HG02588 (cell line): ENCODE measurements at regions not wholly inside any gene's neighbourhood (a gene's known extent, or its start where the extent isn't known, plus 50 kb on each side); places are given as distances from the start of the nearest gene placed in this dataset.
"Not testable (repeated sequence)": the region's sequence is repeated elsewhere in the genome, so short reads cannot be mapped to it uniquely, and the experiment has no call there.

Source experiments
- ATAC-seq: cut with Tn5 transposase; IDR thresholded peaks from one replicate; pipeline ENCODE4 v1.9.1; 2021; ENCODE audit warnings: mild to moderate bottlenecking, moderate library complexity; ENCODE audit not compliant: unreplicated experiment

DNA sequence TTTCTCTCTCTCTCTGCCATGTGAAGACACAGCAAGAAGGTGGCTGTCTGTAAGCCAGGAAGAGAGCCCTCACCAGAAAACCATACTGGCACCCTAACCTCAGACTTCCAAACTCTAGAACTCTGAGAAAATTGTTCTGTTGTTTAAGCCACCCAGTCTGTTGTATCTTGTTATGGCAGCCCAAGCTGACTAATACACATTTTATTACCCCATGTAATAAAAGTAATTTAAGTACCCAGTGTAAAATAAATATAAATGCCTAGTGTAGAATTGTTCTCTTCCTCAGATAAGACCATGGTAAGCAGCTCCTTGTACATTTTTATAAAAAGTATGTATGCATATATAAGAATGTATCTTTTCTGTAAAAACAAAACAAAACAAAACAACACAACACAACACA lies 119.7 kb downstream of the DTL start:
- no peak for ATAC-seq

GRCh38 chr1:212157252-212157651 lies 121.7 kb downstream of the DTL start:
- ATAC-seq, result no peak

GRCh38 chr1:212158912-212159796 lies 123.6 kb downstream of the DTL start:
- ATAC-seq, result no peak

- ATAC-seq, result no peak
Measured at GRCh38 chr1:212161231-212161781, 123.9 kb upstream of the PPP2R5A start.

DNA sequence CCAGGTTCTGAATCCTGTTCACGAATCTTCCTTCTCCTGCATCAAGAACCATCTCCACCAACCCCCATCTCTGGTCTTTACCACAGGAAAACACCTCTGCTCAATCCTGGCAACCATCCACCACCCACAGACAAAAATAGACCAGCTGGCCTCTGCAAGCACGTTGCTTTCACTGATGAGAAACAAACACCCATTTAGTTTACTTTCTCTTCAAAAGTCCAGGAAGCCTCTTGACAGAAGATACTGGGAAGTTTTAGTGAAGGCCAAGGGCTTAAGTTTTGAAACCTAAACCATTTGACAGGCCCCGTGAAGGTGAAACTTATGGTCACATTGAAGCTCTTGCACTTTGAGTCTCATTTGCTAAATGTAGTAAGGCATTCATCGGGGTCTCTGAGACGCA lies 122.6 kb upstream of the PPP2R5A start:
- peak; percentile 56 for ATAC-seq

DNA sequence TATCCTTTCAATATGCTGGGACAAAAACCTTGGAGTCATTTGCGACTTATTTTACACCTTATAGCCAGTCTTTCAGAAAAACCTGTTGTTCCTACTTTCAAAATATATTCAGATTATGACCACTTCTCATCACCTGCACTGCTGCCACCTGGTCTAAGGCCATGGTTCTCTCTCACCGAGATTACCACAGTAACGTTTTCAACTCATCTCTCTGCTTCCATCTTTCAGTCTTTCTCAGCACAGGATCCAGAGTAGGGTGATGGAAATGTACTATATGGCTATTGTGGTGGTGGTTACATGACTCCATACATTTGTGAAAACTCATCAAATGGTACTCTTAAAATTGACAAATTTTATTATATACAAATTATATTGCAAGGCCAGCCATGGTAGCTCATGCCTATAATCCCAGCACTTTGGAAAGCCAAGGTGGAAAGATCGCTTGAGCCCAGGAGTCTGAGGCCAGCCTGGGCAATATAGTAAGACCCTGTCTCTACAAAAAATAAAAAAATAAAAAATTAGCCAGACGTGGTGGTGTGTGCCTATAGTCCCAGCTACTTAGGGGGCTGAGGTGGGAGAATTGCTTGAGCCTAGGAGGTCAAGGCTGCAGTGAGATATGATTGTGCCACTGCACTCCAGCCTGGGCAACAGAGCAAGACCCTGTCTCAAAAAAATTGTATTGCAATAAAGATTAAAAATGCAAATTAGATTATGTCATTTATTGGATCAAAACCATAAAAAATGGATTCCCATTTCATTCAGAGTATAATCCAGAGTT lies 120.9 kb upstream of the PPP2R5A start:
- ATAC-seq, result no peak

- ATAC-seq, result no peak
Measured at GRCh38 chr1:212166244-212166643, 119.0 kb upstream of the PPP2R5A start.

DNA sequence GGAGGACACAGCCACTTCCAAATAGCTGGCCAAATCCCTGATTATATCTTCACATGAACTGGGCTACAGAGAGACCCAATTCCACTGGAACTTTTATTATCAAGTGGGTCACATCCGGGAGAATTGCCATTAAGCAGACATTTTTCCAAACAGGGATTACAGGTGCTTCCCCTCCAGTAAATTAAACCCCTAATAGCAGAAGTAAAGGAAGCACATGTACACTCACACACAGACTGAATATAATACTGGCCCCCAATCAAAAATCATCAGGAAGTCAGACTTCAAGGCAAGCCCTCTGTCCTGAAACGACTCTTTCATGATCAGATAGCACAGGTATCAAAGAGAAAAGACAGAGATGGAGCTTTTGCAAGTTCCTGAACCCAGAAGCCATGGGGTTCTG lies 118.6 kb upstream of the PPP2R5A start:
- ATAC-seq, result no peak

- ATAC-seq, result no peak
Measured at GRCh38 chr1:212167098-212167497, 118.1 kb upstream of the PPP2R5A start.

DNA sequence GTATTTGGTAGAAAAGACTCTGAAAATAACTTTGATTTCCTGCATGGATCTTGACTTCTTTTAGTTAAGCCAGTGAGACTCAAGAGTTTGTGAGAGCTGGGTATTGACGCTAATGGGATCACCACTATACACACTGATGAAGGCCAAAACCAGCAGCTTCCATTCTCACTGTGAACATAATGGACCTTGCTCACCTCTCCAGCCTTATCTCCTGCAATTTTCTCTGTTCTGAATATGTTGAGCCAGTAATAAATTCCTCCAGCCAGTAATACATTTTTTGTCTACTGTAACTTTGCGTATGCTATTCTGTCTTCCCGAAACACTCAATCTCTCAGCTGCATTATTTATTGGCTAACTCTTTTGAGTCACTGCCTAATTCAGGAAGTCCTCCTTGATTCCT lies 111.6 kb upstream of the PPP2R5A start:
- ATAC-seq, result no peak

DNA sequence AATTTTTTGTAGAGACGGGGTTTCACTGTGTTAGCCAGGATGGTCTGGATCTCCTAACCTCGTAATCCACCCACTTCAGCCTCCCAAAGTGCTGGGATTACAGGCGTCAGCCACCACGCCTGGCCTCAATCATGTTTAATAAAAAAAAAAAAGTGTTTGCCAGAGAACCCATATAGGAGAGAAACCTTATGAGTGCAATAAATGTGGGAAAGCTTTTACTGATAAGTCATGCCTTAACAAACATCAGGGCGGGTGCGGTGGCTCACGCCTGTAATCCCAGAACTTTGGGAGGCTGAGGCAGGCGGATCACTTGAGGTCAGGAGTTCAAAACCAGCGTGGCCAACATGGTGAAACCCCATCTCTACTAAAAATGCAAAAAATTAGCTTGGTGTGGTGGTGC lies 110.9 kb upstream of the PPP2R5A start:
- not testable (repeated sequence) for ATAC-seq

- no peak for ATAC-seq
Measured at GRCh38 chr1:212177542-212177941, 107.7 kb upstream of the PPP2R5A start.

DNA sequence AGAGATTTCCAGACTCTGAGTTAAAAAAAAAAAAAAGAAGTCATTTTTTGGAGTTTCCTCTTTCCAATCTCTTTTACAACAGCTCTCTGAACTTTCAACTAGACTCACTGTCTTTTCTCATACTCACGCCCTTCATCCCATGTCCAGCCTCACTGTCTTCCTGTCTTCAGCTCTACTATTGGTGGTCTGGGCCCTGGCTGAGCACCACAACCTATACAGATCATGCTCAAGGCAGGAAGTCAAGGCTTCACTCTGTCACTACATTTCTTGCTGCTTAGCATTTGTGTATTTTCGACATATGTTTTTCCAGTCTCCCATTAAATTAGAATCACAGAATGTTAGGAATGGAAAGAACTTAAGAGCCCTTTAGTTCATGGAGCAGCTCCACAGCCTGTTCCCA lies 106.4 kb upstream of the PPP2R5A start:
- no peak for ATAC-seq

DNA sequence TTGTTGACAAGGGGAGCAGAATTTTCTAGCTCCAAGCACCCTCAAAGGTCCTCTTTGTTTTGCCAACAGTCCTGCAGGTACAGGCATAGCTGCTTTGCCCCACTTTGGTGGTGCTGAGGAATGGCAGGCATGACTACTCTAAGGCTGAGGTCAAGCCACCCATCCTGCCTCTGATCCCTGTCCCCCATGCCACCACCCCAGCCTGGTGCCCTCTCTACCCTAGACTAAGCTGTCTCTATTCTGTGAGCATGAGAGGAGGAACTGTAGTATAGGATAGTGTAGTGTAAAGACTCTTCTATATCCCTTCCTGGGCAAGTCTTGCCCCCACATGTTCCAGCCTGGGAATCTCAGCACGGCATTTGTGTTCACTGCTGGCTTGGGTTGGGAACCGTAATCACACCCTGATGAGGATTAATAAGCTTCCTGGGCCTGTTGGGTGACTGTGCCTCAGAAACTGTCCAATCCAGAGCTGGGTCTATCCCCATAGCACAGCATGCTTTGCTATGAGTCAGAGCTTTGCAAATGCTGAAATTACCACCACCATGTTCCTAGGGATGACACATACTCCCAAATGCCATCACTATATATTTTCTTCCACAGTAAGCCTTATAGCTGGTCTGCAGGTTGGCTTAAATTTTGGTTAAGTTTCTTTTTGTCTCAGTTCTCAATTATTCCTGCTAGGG lies 105.7 kb upstream of the PPP2R5A start:
- no peak for ATAC-seq

- no peak for ATAC-seq
Measured at GRCh38 chr1:212181015-212181882, 104.0 kb upstream of the PPP2R5A start.

GRCh38 chr1:212182171-212182570 lies 103.0 kb upstream of the PPP2R5A start:
- ATAC-seq, result no peak

- ATAC-seq, result no peak
Measured at GRCh38 chr1:212182579-212182978, 102.6 kb upstream of the PPP2R5A start.

DNA sequence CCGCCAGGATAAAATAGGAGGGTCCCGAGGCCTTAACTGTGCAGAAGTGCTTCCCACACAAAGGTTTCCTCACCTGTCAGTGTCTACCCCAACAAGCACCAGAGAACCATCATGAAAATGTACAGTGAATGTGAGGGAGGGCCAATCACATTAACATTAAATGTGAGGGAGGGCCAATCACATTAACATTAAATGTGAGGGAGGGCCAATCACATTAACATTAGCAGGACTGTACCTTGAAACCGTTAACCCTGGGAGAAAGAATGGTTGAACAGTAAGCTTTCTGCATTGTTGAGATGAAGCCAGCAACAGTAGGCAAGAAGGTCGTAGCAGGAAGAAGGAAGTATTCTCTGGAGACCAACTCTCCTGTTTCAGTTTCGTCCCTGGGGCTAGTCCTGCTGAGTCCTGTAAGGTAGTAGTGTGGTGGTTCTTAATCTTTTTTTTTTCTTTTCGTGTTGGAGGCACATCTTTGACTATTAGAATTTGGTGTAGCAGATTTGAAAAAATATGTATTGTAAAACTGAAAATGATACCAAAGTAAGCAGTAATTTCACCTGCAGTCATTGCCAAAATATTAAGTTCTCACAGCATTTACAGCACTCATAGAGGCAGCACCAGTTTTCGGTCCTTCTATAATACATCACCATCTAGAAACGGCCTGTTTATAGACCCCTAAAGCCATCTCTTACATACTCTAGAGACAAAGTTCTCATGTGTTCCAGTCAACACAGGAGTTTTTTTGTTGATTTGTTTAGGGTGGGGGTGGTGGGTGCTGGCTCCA lies 98.6 kb upstream of the PPP2R5A start:
- ATAC-seq, result peak; percentile 99

- ATAC-seq, result no peak
Measured at GRCh38 chr1:212188599-212189351, 96.4 kb upstream of the PPP2R5A start.
